GM12878 (cell line): ENCODE measurements at regions not wholly inside any gene's neighbourhood (a gene's known extent, or its start where the extent isn't known, plus 50 kb on each side); places are given as distances from the start of the nearest gene placed in this dataset.

Experiments
- ATAC-seq: fragments of 200-7000 bp; cut with Tn5 transposase; 3 replicates; pipeline ENCODE4 v1.9.1; 2020; ENCODE audit warnings: mild to moderate bottlenecking, moderate library complexity
- BruUV-seq: library from RNA; stranded (reverse); fragments of 400-500 nt; replicated peaks from 2 replicates; lab custom pipeline; 2021; lab: Mats Ljungman, UMichigan
- CTCF ChIA-PET: fragments of 300-600 bp; sonication (Branson Sonifier 250); formaldehyde crosslinking; extraction: SDS; loops from one replicate; lab custom pipeline; 2021; ENCODE audit warnings: inconsistent platforms; lab: Yijun Ruan, JAX
- POLR2A ChIA-PET: fragments of 350-600 bp; formaldehyde crosslinking; extraction: SDS; loops from one replicate; lab custom pipeline; 2021; ENCODE audit warnings: inconsistent platforms; lab: Charles Lee
- RAD21 ChIA-PET: fragments of 300-600 bp; sonication (Branson Sonifier 250); formaldehyde crosslinking; loops from one replicate; lab custom pipeline; 2023; ENCODE audit warnings: antibody characterized with exemption; ENCODE audit not compliant: unreplicated experiment; lab: Charles Lee
- SMC1A ChIA-PET: fragments of 300-600 bp; sonication (Branson Sonifier 250); formaldehyde crosslinking; loops from one replicate; lab custom pipeline; 2023; ENCODE audit not compliant: unreplicated experiment, uncharacterized antibody; lab: Charles Lee
- DNase-seq: peaks from one replicate; pipeline ENCODE4 v3.0.0-alpha.2; 2011; ENCODE audit warnings: low read depth, low spot score
- FAIRE-seq: peaks from 3 replicates; lab custom pipeline; 2011; peaks lifted over from hg19 to GRCh38; lab: Jason Lieb, UNC
- H2AFZ ChIP-seq: 2 replicates; pipeline ENCODE4 v1.6.0; 2011; ENCODE audit warnings: low read depth, low read length, control low read depth; ENCODE audit not compliant: control insufficient read depth
- H3K27ac ChIP-seq: 2 replicates; pipeline ENCODE4 v1.5.1; 2011; ENCODE audit warnings: control low read depth; ENCODE audit not compliant: control insufficient read depth, insufficient read depth
- H3K27me3 ChIP-seq, 2 experiments: replicated peaks in 1 of 2; 2 replicates each; pipeline versions ENCODE4 v1.6.0 to v1.6.1; 2011; ENCODE audit warnings: low read length in 1 of 2; ENCODE audit not compliant: control insufficient read depth in 2 of 2, insufficient read depth in 2 of 2
- H3K36me3 ChIP-seq, 2 experiments: 2 replicates each; pipeline ENCODE4 v1.5.1; 2011; ENCODE audit warnings: low read length in 1 of 2; ENCODE audit not compliant: control insufficient read depth in 2 of 2, insufficient read depth in 2 of 2
- H3K4me1 ChIP-seq: 2 replicates; pipeline ENCODE4 v1.6.1; 2011; ENCODE audit warnings: mild to moderate bottlenecking, low read length, moderate library complexity, mixed read lengths; ENCODE audit not compliant: control insufficient read depth, insufficient read depth
- H3K4me2 ChIP-seq: 2 replicates; pipeline ENCODE4 v1.6.0; 2011; ENCODE audit warnings: control low read depth; ENCODE audit not compliant: control insufficient read depth, insufficient read depth
- H3K4me3 ChIP-seq: fragments of 200-600 bp; sonication (generic); 2 replicates; pipeline ENCODE4 v1.5.1; 2016
- H3K79me2 ChIP-seq: 2 replicates; pipeline ENCODE4 v1.6.0; 2011; ENCODE audit warnings: low read length; ENCODE audit not compliant: control insufficient read depth, insufficient read depth
- H3K9ac ChIP-seq: 2 replicates; pipeline ENCODE4 v1.8.0; 2011; ENCODE audit warnings: low read length, control low read depth, mixed read lengths; ENCODE audit not compliant: control insufficient read depth, insufficient read depth
- H3K9me3 ChIP-seq: replicated peaks from 3 replicates; pipeline ENCODE4 v1.5.1; 2011; ENCODE audit warnings: mild to moderate bottlenecking, low read length; ENCODE audit not compliant: control insufficient read depth, insufficient read depth
- H4K20me1 ChIP-seq: 2 replicates; pipeline ENCODE4 v1.6.0; 2011; ENCODE audit not compliant: control insufficient read depth, insufficient read depth
- BMI1 ChIP-seq: fragments of 450-650 bp; IDR thresholded peaks from 2 replicates; pipeline ENCODE4 v1.6.1; 2016; ENCODE audit warnings: mild to moderate bottlenecking, moderate library complexity, borderline replicate concordance
- CHD2 ChIP-seq: IDR thresholded peaks from 2 replicates; pipeline ENCODE4 v1.6.1; 2011; ENCODE audit warnings: low read depth, low read length, improper control_type of control experiment, borderline replicate concordance
- E2F8 ChIP-seq: fragments of 450-650 bp; IDR thresholded peaks from 2 replicates; pipeline ENCODE4 v1.6.1; 2018; ENCODE audit warnings: mild to moderate bottlenecking, low read depth, moderate library complexity; ENCODE audit not compliant: partially characterized antibody
- ESRRA ChIP-seq: IDR thresholded peaks from 2 replicates; pipeline ENCODE4 v1.6.1; 2012; ENCODE audit warnings: mild to moderate bottlenecking, low read length, improper control_type of control experiment
- NRF1 ChIP-seq: conservative IDR thresholded peaks from 2 replicates; pipeline ENCODE4 v1.6.1; 2011; ENCODE audit warnings: mild to moderate bottlenecking, low read depth, low read length, improper control_type of control experiment
- RAD21 ChIP-seq: IDR thresholded peaks from 2 replicates; pipeline ENCODE4 v1.6.1; 2011; ENCODE audit warnings: mild to moderate bottlenecking, low read depth, low read length, moderate library complexity; ENCODE audit not compliant: insufficient read depth
- SMAD5 ChIP-seq: IDR thresholded peaks from 2 replicates; pipeline ENCODE4 v1.6.1; 2016; ENCODE audit warnings: antibody characterized with exemption, low read depth
- SREBF1 ChIP-seq: IDR thresholded peaks from 2 replicates; pipeline ENCODE4 v1.6.1; 2012; ENCODE audit warnings: mild to moderate bottlenecking, low read length
- SRF ChIP-seq, 2 experiments: IDR thresholded peaks; 2 replicates each; pipeline ENCODE4 v1.6.1; 2011; ENCODE audit warnings: low read depth in 2 of 2, low read length in 2 of 2, mild to moderate bottlenecking in 1 of 2, moderate library complexity in 1 of 2
- TBL1XR1 ChIP-seq: IDR thresholded peaks from 2 replicates; pipeline ENCODE4 v1.6.1; 2012; ENCODE audit warnings: low read depth, low read length, improper control_type of control experiment
- WRNIP1 ChIP-seq: IDR thresholded peaks from 2 replicates; pipeline ENCODE4 v1.6.1; 2011; ENCODE audit warnings: low read depth, low read length, improper control_type of control experiment, borderline replicate concordance
- ZBTB11 ChIP-seq: fragments of 450-650 bp; formaldehyde crosslinking; IDR thresholded peaks from 2 replicates; pipeline ENCODE4 v1.5.0; 2022; ENCODE audit warnings: mild to moderate bottlenecking, missing genetic modification characterization
- ZNF274 ChIP-seq: IDR thresholded peaks from one replicate; pipeline ENCODE4 v1.8.0; 2011; ENCODE audit not compliant: insufficient read length, insufficient read depth
- WGBS: methylation state at CpG from one replicate; pipeline ENCODE4 v1.1.6; 2016; ENCODE audit warnings: low lambda C conversion rate; ENCODE audit not compliant: insufficient replicate concordance, insufficient coverage; ENCODE audit errors: missing lambda C conversion rate; 5-methylcytosine and 5-hydroxymethylcytosine counted together
- in situ Hi-C: fragments of 300-500 bp; cut with MboI; formaldehyde crosslinking; loops from 9 replicates; pipeline ENCODE4 v1.14.3; 2018; ENCODE audit warnings: mixed read lengths
- intact Hi-C: fragments of 100-400 bp; cut with micrococcal nuclease; formaldehyde crosslinking; loops from one replicate; pipeline ENCODE4 v1.14.2; 2022; ENCODE audit not compliant: unreplicated experiment
- TF ChIP-seq, protein P1 (sequence below): fragments of 450-650 bp; IDR thresholded peaks from 2 replicates; pipeline ENCODE4 v1.6.1; 2016; ENCODE audit warnings: mild to moderate bottlenecking

GRCh38 chr22:19637408-19638281 is 76.7 kb upstream of the SEPTIN5 start (continued):
- TF ChIP-seq, protein P1, sequence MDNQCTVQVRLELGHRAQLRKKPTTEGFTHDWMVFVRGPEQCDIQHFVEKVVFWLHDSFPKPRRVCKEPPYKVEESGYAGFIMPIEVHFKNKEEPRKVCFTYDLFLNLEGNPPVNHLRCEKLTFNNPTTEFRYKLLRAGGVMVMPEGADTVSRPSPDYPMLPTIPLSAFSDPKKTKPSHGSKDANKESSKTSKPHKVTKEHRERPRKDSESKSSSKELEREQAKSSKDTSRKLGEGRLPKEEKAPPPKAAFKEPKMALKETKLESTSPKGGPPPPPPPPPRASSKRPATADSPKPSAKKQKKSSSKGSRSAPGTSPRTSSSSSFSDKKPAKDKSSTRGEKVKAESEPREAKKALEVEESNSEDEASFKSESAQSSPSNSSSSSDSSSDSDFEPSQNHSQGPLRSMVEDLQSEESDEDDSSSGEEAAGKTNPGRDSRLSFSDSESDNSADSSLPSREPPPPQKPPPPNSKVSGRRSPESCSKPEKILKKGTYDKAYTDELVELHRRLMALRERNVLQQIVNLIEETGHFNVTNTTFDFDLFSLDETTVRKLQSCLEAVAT, result no peak
- no peak for TF ChIP-seq ESRRA
- TF ChIP-seq SMAD5, result no peak
- no peak for TF ChIP-seq SREBF1
- TF ChIP-seq NRF1, result no peak
- TF ChIP-seq CHD2, result no peak
- TF ChIP-seq, all 136 proteins: peak for 0

- FAIRE-seq (no peak), DNase-seq (no peak), ATAC-seq (no peak)
- RAD21 ChIA-PET, result no interaction called here
- CTCF ChIA-PET, result interaction anchor here (1.3 kb wide), 1 partner anchor 8 kb away, joined by 4 read pairs; no protein-coding TSS in a partner anchor
- no TSS peak for BruUV-seq
- no peaks in the 10 kb centered on the region for H3K9me3 ChIP-seq
- SMC1A ChIA-PET, result no interaction called here
- no peaks in the 10 kb centered on the region for H3K27me3 ChIP-seq
- POLR2A ChIA-PET, result no interaction called here
- no peaks in the 10 kb centered on the region for H3K36me3 ChIP-seq
- H4K20me1 ChIP-seq, result no peaks in the 10 kb centered on the region
- H3K79me2 ChIP-seq, result no peaks in the 10 kb centered on the region
- H3K9ac ChIP-seq, result no peak overlapping the region
- intact Hi-C loops, result loop anchor here (10.0 kb wide), 1 partner anchor 164 kb away; the partner anchor contains the start of genes CDC45 and UFD1
- H2AFZ ChIP-seq, result no peak overlapping the region
- no peak overlapping the region for H3K4me3 ChIP-seq
- in situ Hi-C loops, result no loop called here
- WGBS, result 25% methylated on average over 7 of the region's 8 CpGs
- no peak overlapping the region for H3K27ac ChIP-seq
- no peak overlapping the region for H3K4me2 ChIP-seq
- no peaks in the 10 kb centered on the region for H3K4me1 ChIP-seq
- no peak for TF ChIP-seq ZBTB11 (CRISPR knock-in tag)
- no peak for TF ChIP-seq TBL1XR1
- TF ChIP-seq SRF (IDR thresholded peaks at IDR 0.05; ENCODE audit: low read depth in 2 of 2, low read length in 2 of 2), result no peak
- TF ChIP-seq BMI1, result no peak
- no peak for TF ChIP-seq WRNIP1
- TF ChIP-seq E2F8, result no peak
- no peak for TF ChIP-seq ZNF274
- TF ChIP-seq RAD21, result no peak
Observed at GRCh38 chr22:19638282-19639015, 75.9 kb upstream of the SEPTIN5 start.
